Choroid plexus epithelial cell (primary cell): ENCODE measurements at regions not wholly inside any gene's neighbourhood (a gene's known extent, or its start where the extent isn't known, plus 50 kb on each side); places are given as distances from the start of the nearest gene placed in this dataset.

Experiments
- DNase-seq: peaks from one replicate; pipeline ENCODE4 v3.0.0-alpha.2; 2010; ENCODE audit warnings: low read depth
- H3K4me3 ChIP-seq: 2 replicates; pipeline ENCODE4 v1.5.1; 2011; ENCODE audit warnings: low read depth, mild to moderate bottlenecking, control low read depth, low read length, moderate library complexity
- TF ChIP-seq, protein P1 (sequence below): conservative IDR thresholded peaks from 2 replicates; pipeline ENCODE4 v1.5.1; 2011; ENCODE audit warnings: low read depth, mild to moderate bottlenecking, control low read depth, inconsistent platforms, low read length, moderate library complexity

DNA sequence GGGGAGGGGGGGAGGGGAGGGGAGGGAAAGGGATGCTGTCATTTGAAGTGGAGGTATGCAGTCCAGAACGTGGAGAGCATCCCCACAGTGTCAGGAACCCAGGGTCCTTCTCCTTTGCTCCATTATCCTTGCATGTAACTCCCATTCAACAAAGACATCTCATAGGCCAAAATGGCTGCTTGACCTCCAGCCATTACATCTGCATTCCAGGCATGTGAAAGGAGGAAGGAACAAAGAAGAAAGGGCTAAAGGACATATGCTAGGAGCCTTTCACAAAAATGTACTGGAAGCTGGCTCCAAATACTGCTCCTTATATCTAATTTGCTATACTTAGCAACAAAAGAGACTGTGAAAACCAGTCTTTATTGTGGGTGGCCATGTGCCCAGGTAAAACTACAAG, 87.0 kb upstream of the CRHR1 start:
- no peak for DNase-seq
- TF ChIP-seq, protein P1, sequence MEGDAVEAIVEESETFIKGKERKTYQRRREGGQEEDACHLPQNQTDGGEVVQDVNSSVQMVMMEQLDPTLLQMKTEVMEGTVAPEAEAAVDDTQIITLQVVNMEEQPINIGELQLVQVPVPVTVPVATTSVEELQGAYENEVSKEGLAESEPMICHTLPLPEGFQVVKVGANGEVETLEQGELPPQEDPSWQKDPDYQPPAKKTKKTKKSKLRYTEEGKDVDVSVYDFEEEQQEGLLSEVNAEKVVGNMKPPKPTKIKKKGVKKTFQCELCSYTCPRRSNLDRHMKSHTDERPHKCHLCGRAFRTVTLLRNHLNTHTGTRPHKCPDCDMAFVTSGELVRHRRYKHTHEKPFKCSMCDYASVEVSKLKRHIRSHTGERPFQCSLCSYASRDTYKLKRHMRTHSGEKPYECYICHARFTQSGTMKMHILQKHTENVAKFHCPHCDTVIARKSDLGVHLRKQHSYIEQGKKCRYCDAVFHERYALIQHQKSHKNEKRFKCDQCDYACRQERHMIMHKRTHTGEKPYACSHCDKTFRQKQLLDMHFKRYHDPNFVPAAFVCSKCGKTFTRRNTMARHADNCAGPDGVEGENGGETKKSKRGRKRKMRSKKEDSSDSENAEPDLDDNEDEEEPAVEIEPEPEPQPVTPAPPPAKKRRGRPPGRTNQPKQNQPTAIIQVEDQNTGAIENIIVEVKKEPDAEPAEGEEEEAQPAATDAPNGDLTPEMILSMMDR = no peak
- H3K4me3 ChIP-seq = no peak overlapping the region

- no peak for DNase-seq
- no peak overlapping the region for H3K4me3 ChIP-seq
- TF ChIP-seq, protein P1 = no peak
Observed at GRCh38 chr17:45700171-45701090, 83.7 kb upstream of the CRHR1 start.

- TF ChIP-seq, protein P1 = no peak
- no peak overlapping the region for H3K4me3 ChIP-seq
- peak; percentile 18 for DNase-seq
Observed at GRCh38 chr17:45702666-45703266, 81.4 kb upstream of the CRHR1 start.

GRCh38 chr17:45703348-45703747, 80.8 kb upstream of the CRHR1 start:
- DNase-seq = no peak
- H3K4me3 ChIP-seq = no peak overlapping the region
- TF ChIP-seq, protein P1 = no peak

- DNase-seq = no peak
- no peak overlapping the region for H3K4me3 ChIP-seq
- TF ChIP-seq, protein P1 = no peak
Observed at GRCh38 chr17:45703806-45704205, 80.3 kb upstream of the CRHR1 start.

DNA sequence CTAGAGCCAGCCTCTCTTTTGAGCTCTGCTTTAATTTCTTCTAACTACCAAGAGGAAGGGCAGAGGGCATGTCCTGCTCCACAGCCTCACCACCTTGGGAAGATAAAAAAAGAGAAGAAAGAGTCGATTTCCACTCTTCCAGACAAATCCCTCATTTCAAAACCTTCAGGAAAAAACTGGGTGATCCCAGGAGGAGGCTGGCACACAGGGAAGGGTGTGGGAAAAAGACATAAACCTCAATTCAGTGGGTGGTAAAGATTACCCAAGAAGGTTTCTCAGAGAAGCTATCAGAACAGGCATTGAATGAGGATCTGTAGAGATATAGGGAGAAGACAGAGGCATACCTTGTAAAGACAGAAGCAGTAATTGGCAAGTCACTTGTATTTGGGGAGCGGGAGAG, 79.9 kb upstream of the CRHR1 start:
- H3K4me3 ChIP-seq = no peak overlapping the region
- DNase-seq = no peak
- TF ChIP-seq, protein P1 = no peak
